ENCODE measurements at regions not wholly inside any gene's neighbourhood (a gene's known extent, or its start where the extent isn't known, plus 50 kb on each side); places are given as distances from the start of the nearest gene placed in this dataset.

DNA sequence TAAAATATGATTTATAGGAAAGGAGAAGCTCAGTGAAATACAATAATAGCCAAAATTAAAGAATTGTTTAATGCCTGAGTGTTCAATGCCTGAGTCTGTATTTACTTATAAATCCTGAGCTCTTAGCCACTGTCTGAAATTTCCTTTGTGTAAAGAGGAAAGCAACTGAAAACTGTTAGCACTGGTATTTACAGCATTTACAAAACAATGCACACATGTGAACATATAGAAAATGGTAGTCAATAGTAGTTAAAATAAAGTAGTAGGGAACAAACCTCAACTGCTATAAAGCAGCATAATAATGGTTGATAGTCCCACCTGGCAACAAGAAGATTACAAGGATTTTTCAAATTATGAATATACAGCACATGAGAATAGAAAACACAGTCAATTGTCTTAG is 1137.1 kb upstream of the ATXN8OS start:
- TF ChIP-seq POLR2A (IDR thresholded peaks at IDR 0.05), result no peak
- TF ChIP-seq, protein P1, sequence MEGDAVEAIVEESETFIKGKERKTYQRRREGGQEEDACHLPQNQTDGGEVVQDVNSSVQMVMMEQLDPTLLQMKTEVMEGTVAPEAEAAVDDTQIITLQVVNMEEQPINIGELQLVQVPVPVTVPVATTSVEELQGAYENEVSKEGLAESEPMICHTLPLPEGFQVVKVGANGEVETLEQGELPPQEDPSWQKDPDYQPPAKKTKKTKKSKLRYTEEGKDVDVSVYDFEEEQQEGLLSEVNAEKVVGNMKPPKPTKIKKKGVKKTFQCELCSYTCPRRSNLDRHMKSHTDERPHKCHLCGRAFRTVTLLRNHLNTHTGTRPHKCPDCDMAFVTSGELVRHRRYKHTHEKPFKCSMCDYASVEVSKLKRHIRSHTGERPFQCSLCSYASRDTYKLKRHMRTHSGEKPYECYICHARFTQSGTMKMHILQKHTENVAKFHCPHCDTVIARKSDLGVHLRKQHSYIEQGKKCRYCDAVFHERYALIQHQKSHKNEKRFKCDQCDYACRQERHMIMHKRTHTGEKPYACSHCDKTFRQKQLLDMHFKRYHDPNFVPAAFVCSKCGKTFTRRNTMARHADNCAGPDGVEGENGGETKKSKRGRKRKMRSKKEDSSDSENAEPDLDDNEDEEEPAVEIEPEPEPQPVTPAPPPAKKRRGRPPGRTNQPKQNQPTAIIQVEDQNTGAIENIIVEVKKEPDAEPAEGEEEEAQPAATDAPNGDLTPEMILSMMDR (IDR thresholded peaks at IDR 0.05), result no peak
- no peak for TF ChIP-seq EP300 (IDR thresholded peaks at IDR 0.05)
